Activated CD4-positive, alpha-beta T cell treated with anti-CD3 and anti-CD28 coated beads, Interleukin-2, amount 10 ng/mL, durations not matched to agents 24 days and 14 days (primary cell): ENCODE measurements at regions not wholly inside any gene's neighbourhood (a gene's known extent, or its start where the extent isn't known, plus 50 kb on each side); places are given as distances from the start of the nearest gene placed in this dataset.

Experiments used
- DNase-seq: peaks from one replicate; pipeline ENCODE4 v3.0.0; 2022
- H3K27ac Mint-ChIP-seq: one replicate; pipeline ENCODE4 v1.8.0; 2022; ENCODE audit warnings: mild to moderate bottlenecking, mixed read lengths
- H3K27me3 Mint-ChIP-seq: one replicate; pipeline ENCODE4 v1.8.0; 2022; ENCODE audit warnings: mixed read lengths
- H3K36me3 Mint-ChIP-seq: one replicate; pipeline ENCODE4 v1.8.0; 2022; ENCODE audit warnings: low read depth, mild to moderate bottlenecking, mixed read lengths
- H3K4me1 Mint-ChIP-seq: one replicate; pipeline ENCODE4 v1.8.0; 2021; ENCODE audit warnings: mixed read lengths
- H3K4me3 Mint-ChIP-seq: one replicate; pipeline ENCODE4 v1.8.0; 2022; ENCODE audit warnings: mild to moderate bottlenecking, moderate library complexity, mixed read lengths
- H3K9me3 Mint-ChIP-seq: one replicate; pipeline ENCODE4 v1.8.0; 2021; ENCODE audit warnings: mixed read lengths
- intact Hi-C: fragments of 100-400 bp; cut with micrococcal nuclease; formaldehyde crosslinking; loops from one replicate; pipeline ENCODE4 v1.15.1; 2023

DNA sequence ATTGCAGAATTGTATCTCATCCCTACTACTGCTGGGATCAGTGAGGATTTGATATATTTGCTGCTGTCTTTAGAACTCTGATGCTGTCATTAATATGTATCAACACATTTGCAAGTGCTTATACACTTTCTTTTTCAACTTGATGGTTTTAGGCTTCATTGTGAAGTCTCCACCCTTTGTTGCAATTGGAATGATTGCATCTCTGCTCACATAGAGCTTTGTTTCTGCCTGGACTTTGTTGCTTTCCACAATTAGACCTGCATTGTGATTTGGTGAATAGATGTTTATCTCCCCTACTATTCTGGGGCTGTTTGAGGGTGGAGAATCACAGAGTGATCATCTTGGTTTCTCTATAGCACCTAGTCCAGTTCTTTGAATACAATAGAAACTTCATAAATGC lies 666.7 kb downstream of the EPM2A start:
- H3K4me3 Mint-ChIP-seq: no peak overlapping the region
- intact Hi-C loops: no loop called here
- H3K9me3 Mint-ChIP-seq: no peaks in the 10 kb centered on the region
- peaks cover 8% of the 10 kb centered on the region for H3K27me3 Mint-ChIP-seq
- H3K27ac Mint-ChIP-seq: no peak overlapping the region
- no peaks in the 10 kb centered on the region for H3K4me1 Mint-ChIP-seq
- H3K36me3 Mint-ChIP-seq: no peaks in the 10 kb centered on the region
- peak; percentile 6 for DNase-seq

GRCh38 chr6:145069966-145070365 lies 665.4 kb downstream of the EPM2A start:
- DNase-seq: no peak
- Mint-ChIP-seq H3K9me3 (no peaks in the 10 kb centered on the region), H3K27ac (no peak overlapping the region), H3K4me1 (no peaks in the 10 kb centered on the region), H3K36me3 (no peaks in the 10 kb centered on the region), H3K4me3 (no peak overlapping the region), H3K27me3 (peaks cover 8% of the 10 kb centered on the region)
- intact Hi-C loops: no loop called here

DNA sequence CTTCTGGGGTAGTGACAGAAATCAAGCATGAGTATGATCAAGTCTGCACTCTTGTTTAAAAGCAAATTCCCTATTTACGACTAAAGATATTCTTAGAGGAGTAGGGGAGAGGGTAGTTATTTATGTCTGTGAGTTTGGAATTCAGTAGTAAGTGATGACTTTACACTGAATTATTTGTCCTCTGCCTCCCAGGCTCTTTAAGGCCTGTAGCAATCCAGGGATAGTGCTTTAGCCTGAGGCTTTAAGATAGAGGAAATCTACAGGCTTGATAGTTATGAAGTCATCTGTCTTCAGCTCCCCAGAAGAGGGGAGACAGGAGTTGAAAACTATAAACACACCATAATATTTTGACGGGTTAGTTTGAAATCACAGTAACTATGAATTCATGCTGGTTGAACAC lies 664.5 kb downstream of the EPM2A start:
- Mint-ChIP-seq H3K36me3 (no peaks in the 10 kb centered on the region), H3K4me3 (no peak overlapping the region), H3K9me3 (no peaks in the 10 kb centered on the region), H3K27me3 (peaks cover 6% of the 10 kb centered on the region), H3K27ac (no peak overlapping the region), H3K4me1 (no peaks in the 10 kb centered on the region)
- intact Hi-C loops: no loop called here
- DNase-seq: no peak

- H3K27ac Mint-ChIP-seq: no peak overlapping the region
- peaks cover 4% of the 10 kb centered on the region for H3K27me3 Mint-ChIP-seq
- H3K4me3 Mint-ChIP-seq: no peak overlapping the region
- H3K36me3 Mint-ChIP-seq: no peaks in the 10 kb centered on the region
- no peaks in the 10 kb centered on the region for H3K4me1 Mint-ChIP-seq
- H3K9me3 Mint-ChIP-seq: no peaks in the 10 kb centered on the region
- DNase-seq: no peak
- intact Hi-C loops: no loop called here
These were observed 663.5 kb downstream of the EPM2A start for GRCh38 chr6:145071836-145072235.

DNA sequence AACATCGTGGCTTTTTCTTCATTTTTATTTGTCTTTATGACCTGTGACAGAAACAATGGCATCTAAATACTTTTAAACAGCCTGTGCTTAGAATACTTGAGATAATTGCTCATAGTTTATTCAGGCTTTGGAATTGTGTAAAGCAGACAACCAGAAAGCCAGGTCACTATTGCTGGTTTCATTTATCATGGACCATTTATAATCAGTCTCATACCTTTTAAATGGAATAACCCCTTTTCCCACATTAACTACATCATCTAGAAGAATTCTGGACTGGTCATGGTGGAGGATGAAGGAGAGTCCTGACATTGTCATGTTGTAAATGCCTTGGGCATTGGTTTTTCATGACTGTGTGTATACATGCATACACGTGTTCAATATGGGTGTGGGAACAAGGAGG lies 661.5 kb downstream of the EPM2A start:
- no peaks in the 10 kb centered on the region for H3K9me3 Mint-ChIP-seq
- intact Hi-C loops: no loop called here
- H3K27me3 Mint-ChIP-seq: peaks cover under 1% of the 10 kb centered on the region
- DNase-seq: no peak
- no peaks in the 10 kb centered on the region for H3K36me3 Mint-ChIP-seq
- H3K4me1 Mint-ChIP-seq: no peaks in the 10 kb centered on the region
- H3K27ac Mint-ChIP-seq: no peak overlapping the region
- no peak overlapping the region for H3K4me3 Mint-ChIP-seq

DNA sequence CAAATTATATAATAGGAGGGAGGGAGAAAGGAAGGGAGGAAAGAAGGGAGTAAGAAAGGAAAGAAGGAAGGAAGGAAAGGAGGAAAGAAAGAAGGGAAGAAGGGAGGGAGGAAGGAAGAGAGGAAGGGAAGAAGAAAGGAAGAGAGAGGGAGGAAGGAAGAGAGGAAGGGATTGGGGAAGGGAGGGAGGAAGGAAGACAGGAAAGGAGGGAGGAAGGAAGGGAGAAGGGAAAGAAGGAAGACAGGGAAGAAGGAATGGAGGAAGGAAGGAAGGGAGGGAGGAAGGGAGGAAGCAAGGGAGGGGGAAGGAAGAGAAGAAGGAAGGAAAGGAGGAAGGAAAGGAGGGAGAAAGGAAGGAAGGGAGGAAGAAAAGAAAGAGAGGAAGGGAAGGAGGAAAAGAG lies 660.5 kb downstream of the EPM2A start:
- Mint-ChIP-seq H3K9me3 (no peaks in the 10 kb centered on the region), H3K4me3 (no peak overlapping the region), H3K27me3 (no peaks in the 10 kb centered on the region), H3K4me1 (no peaks in the 10 kb centered on the region), H3K36me3 (no peaks in the 10 kb centered on the region), H3K27ac (no peak overlapping the region)
- DNase-seq: no peak
- intact Hi-C loops: no loop called here

GRCh38 chr6:145075425-145075824 lies 659.9 kb downstream of the EPM2A start:
- H3K36me3 Mint-ChIP-seq: no peaks in the 10 kb centered on the region
- intact Hi-C loops: no loop called here
- no peak overlapping the region for H3K4me3 Mint-ChIP-seq
- DNase-seq: no peak
- no peaks in the 10 kb centered on the region for H3K4me1 Mint-ChIP-seq
- no peaks in the 10 kb centered on the region for H3K27me3 Mint-ChIP-seq
- no peak overlapping the region for H3K27ac Mint-ChIP-seq
- H3K9me3 Mint-ChIP-seq: no peaks in the 10 kb centered on the region

DNA sequence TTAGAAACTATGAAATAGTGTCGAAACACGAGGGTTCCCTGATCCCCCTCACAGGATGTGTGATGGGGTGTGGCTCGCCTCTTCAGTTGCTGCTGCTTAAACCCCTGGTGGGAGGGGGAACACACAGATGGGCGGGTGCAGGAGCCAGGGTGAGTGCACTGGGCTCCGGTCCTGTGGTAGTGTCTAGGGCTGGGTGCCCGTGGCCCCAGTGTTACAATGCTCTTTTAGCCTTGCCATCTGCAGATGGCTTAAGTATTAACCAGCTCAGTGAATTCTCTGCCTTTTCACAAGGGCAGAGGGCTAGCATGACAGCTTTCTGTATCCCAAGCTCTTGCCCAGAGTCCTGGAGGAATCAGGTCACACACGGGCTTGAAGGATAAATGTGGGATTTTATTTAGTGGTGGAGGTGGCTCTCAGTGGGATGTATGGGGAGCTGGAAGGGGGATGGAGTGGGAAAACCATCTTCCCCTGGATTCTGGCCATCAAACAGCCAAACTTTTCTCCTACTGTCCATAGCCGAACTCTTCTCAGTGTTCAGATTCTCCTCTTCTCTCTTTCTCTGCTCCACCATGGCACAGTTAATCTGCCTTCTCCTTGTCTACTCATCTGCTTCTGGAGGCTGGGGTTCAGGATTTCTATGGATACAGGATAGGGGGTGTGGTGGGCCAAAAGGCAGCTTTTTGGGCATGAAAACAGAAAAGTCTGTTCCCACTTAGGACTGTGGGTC lies 659.0 kb downstream of the EPM2A start:
- Mint-ChIP-seq H3K36me3 (no peaks in the 10 kb centered on the region), H3K4me3 (no peak overlapping the region)

DNA sequence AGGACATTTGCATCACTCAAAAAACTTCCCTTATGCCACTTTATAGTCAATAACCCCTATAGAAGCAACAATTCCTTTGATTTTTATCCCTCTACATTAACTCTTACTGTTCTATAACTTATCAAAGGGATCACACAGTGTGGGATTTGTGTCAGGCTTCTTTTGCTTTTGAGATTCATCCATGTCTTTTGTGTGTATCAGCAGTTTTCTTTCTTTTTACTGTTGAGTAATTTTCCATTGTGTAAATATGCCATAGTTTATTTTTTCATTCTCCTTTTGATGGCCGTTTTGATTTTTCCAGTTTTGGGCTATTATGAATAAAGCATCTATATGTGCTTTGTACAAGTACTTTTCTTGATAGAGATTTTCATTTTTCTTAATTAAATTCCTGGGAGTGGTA lies 657.9 kb downstream of the EPM2A start:
- no peaks in the 10 kb centered on the region for H3K36me3 Mint-ChIP-seq
- H3K4me1 Mint-ChIP-seq: no peaks in the 10 kb centered on the region
- H3K27me3 Mint-ChIP-seq: no peaks in the 10 kb centered on the region
- no peak overlapping the region for H3K27ac Mint-ChIP-seq
- intact Hi-C loops: no loop called here
- no peak overlapping the region for H3K4me3 Mint-ChIP-seq
- no peak for DNase-seq
- H3K9me3 Mint-ChIP-seq: no peaks in the 10 kb centered on the region

More for the DNA sequence above, 659.0 kb downstream of the EPM2A start:
- DNase-seq: no peak
- Mint-ChIP-seq H3K9me3 (no peaks in the 10 kb centered on the region), H3K4me1 (no peaks in the 10 kb centered on the region), H3K27me3 (no peaks in the 10 kb centered on the region), H3K27ac (no peak overlapping the region)
- intact Hi-C loops: no loop called here

DNA sequence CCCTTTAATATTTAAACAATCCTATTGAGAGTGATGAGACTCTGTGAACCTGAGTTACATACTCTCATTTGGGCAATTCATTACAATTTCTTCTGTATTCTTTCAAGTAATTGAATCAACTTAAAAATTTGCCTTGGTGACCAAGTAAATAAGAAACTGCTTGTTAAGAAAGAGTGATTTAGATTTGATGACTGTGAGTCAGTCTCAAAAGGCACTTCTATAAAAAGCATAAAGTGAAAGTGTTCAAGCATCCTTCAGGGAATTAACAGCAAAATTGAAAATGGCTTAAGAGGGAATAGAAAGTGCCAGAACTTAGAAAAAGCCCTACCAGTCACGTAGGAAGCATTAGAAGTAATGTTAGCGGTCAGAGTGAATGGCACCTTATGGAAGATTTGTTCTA lies 654.7 kb downstream of the EPM2A start:
- peaks cover 2% of the 10 kb centered on the region for H3K27me3 Mint-ChIP-seq
- H3K36me3 Mint-ChIP-seq: no peaks in the 10 kb centered on the region
- H3K9me3 Mint-ChIP-seq: no peaks in the 10 kb centered on the region
- no peak overlapping the region for H3K27ac Mint-ChIP-seq
- no peak for DNase-seq
- intact Hi-C loops: no loop called here
- H3K4me3 Mint-ChIP-seq: no peak overlapping the region
- no peaks in the 10 kb centered on the region for H3K4me1 Mint-ChIP-seq

GRCh38 chr6:145081677-145082076 lies 653.6 kb downstream of the EPM2A start:
- no peak overlapping the region for H3K27ac Mint-ChIP-seq
- H3K4me1 Mint-ChIP-seq: no peaks in the 10 kb centered on the region
- intact Hi-C loops: no loop called here
- no peak overlapping the region for H3K4me3 Mint-ChIP-seq
- peaks cover 2% of the 10 kb centered on the region for H3K27me3 Mint-ChIP-seq
- no peaks in the 10 kb centered on the region for H3K36me3 Mint-ChIP-seq
- no peaks in the 10 kb centered on the region for H3K9me3 Mint-ChIP-seq
- no peak for DNase-seq

- Mint-ChIP-seq H3K4me1 (no peaks in the 10 kb centered on the region), H3K4me3 (no peak overlapping the region), H3K27me3 (peaks cover 2% of the 10 kb centered on the region), H3K27ac (no peak overlapping the region), H3K9me3 (no peaks in the 10 kb centered on the region), H3K36me3 (no peaks in the 10 kb centered on the region)
- intact Hi-C loops: no loop called here
- no peak for DNase-seq
These were observed 653.0 kb downstream of the EPM2A start for GRCh38 chr6:145082359-145082758.

DNA sequence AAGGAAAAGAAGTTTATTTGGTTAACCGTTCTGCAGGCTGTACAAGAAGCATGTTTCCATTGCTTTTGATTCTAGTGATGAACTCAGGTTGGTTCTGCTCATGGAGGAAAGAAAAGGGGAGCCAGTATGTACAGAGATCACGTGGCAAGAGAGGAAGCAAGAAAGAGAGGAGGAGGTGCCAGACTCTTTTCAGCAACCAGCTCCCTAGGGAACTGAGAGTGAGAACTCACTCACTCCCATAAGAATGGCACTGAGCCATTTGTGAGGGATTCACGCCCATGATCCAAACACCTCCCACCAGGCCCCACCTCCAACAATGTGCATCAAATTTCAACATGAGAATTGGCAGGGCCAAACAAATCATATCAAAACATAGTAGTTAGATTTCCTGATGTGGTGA lies 649.1 kb downstream of the EPM2A start:
- H3K4me3 Mint-ChIP-seq: no peak overlapping the region
- H3K36me3 Mint-ChIP-seq: no peaks in the 10 kb centered on the region
- no peaks in the 10 kb centered on the region for H3K4me1 Mint-ChIP-seq
- no peaks in the 10 kb centered on the region for H3K9me3 Mint-ChIP-seq
- no peak overlapping the region for H3K27ac Mint-ChIP-seq
- H3K27me3 Mint-ChIP-seq: peaks cover 2% of the 10 kb centered on the region
- DNase-seq: no peak
- intact Hi-C loops: no loop called here

DNA sequence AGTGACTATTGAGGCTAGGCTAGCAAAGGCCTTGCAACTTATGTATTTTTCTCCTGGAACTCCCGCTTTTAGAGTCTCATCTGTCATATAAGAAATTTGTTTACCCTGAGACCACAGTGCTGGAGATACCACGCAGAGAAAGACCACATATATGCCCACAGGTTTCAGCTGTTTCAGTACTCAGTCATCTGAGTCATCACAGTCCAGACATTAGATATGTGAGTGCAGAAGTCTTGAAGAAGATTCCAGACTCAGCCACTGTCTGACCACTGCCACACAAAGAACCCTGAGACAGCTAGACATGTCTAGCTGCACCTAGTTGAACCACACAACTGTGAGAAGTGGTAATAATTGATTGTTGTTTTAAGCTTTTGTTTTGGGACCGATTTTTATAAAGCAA lies 648.3 kb downstream of the EPM2A start:
- peaks cover 2% of the 10 kb centered on the region for H3K27me3 Mint-ChIP-seq
- no peak for DNase-seq
- H3K9me3 Mint-ChIP-seq: no peaks in the 10 kb centered on the region
- no peaks in the 10 kb centered on the region for H3K36me3 Mint-ChIP-seq
- no peaks in the 10 kb centered on the region for H3K4me1 Mint-ChIP-seq
- no peak overlapping the region for H3K4me3 Mint-ChIP-seq
- intact Hi-C loops: no loop called here
- H3K27ac Mint-ChIP-seq: no peak overlapping the region
